ENCODE measurements at regions not wholly inside any gene's neighbourhood (a gene's known extent, or its start where the extent isn't known, plus 50 kb on each side); places are given as distances from the start of the nearest gene placed in this dataset.
"Not testable (repeated sequence)": the region's sequence is repeated elsewhere in the genome, so short reads cannot be mapped to it uniquely, and the experiment has no call there.

DNA sequence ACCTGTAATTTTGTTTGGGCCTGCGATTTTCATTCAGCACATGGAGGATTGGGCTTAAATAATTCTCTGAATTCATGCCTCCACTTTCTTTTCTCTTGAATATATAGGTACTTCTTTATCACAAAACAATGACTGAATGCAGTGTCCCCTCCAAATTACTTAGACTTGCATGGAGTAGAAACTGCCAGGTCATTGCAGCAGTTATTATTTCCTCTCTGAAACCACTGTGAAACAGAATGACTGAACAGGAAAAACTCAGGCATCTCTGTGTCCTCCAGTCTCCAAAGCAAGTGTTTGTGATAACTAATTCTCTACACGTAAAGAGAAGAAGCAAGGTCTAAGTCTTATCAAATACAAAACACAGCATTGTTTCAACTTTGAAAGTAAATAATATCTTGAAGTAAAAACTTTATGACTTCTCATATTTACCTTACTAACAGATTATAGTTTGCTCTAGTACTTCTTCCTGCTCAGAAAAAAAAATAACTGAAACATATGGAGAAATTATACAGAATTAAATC is 144.5 kb upstream of the DIAPH2 start:
- no peak for DNase-seq (ENCODE audit: low spot score in 2 of 2)
- H3K4me3 ChIP-seq = no peak overlapping the region
- H3K4me1 ChIP-seq = no peaks in the 10 kb centered on the region
- H3K9me3 ChIP-seq = no peaks in the 10 kb centered on the region
- intact Hi-C loops (cut with DNase I; ENCODE audit: low total_unique reads) = no loop called here
- H3K27me3 ChIP-seq = peaks cover 0 to 45% of the 10 kb centered on the region in 2 donors
- no peaks in the 10 kb centered on the region for H3K36me3 ChIP-seq
- no peak overlapping the region for H3K27ac ChIP-seq
- TF ChIP-seq POLR2A (IDR thresholded peaks at IDR 0.05) (no peak), POLR2AphosphoS5 (IDR thresholded peaks at IDR 0.05) (no peak)
- TF ChIP-seq, protein P1, sequence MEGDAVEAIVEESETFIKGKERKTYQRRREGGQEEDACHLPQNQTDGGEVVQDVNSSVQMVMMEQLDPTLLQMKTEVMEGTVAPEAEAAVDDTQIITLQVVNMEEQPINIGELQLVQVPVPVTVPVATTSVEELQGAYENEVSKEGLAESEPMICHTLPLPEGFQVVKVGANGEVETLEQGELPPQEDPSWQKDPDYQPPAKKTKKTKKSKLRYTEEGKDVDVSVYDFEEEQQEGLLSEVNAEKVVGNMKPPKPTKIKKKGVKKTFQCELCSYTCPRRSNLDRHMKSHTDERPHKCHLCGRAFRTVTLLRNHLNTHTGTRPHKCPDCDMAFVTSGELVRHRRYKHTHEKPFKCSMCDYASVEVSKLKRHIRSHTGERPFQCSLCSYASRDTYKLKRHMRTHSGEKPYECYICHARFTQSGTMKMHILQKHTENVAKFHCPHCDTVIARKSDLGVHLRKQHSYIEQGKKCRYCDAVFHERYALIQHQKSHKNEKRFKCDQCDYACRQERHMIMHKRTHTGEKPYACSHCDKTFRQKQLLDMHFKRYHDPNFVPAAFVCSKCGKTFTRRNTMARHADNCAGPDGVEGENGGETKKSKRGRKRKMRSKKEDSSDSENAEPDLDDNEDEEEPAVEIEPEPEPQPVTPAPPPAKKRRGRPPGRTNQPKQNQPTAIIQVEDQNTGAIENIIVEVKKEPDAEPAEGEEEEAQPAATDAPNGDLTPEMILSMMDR (IDR thresholded peaks at IDR 0.05) = no peak

DNA sequence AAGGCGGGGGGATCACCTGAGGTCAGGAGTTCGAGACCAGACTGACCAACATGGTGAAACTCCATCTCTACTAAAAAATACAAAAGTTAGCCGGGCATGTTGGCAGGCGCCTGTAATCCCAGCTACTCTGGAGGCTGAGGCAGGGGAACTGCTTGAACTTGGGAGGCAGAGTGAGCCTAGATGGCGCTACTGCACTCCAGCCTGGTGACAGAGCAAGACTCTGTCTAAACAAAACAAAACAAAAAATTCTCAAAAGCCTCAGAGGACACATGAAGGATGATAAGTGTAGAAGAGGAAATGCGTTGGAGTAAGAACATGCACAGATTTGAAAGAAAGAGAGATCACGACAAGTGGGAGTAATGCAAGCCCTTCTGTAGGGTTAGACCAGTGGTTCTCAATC is 138.4 kb upstream of the DIAPH2 start:
- H3K4me3 ChIP-seq; H3K36me3 ChIP-seq; H3K4me1 ChIP-seq; H3K9me3 ChIP-seq; H3K27ac ChIP-seq; DNase-seq (ENCODE audit: low spot score in 2 of 2); intact Hi-C loops (cut with DNase I; ENCODE audit: low total_unique reads): not testable (repeated sequence)
- peaks cover 0 to 31% of the 10 kb centered on the region in 2 donors for H3K27me3 ChIP-seq

DNA sequence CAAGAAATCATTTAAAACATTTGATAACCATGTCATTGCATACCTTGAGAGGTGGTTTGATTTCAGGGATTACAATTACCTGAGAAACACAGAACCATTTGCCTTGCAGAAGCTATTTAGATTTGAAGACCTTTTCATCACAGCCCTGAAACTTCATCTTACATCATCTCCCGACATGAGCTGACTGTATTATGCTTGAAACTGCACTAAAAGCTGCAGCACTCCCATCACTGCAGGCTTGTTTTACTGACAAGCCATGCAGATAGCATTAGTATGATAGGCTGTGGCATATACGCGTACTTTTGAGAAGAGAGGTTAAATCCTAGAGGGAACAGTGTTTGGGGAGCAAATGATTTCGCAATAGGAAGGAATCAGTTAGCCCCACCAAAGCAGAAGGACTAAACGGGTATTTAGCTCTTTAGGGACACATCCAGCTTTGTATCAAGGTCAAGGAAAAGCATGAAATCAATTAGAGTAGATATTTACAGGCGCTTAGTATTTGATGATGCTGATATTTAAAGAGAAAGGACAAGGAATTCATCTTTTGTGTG is 133.2 kb upstream of the DIAPH2 start:
- Histone ChIP-seq H3K4me3 (no peak overlapping the region), H3K27ac (no peak overlapping the region), H3K4me1 (no peaks in the 10 kb centered on the region), H3K9me3 (no peaks in the 10 kb centered on the region), H3K27me3 (peaks cover 0 to 11% of the 10 kb centered on the region in 2 donors), H3K36me3 (no peaks in the 10 kb centered on the region)
- TF ChIP-seq POLR2AphosphoS5 (IDR thresholded peaks at IDR 0.05) (no peak), POLR2A (IDR thresholded peaks at IDR 0.05) (no peak)
- TF ChIP-seq, protein P1 (IDR thresholded peaks at IDR 0.05) = no peak
- no peak for DNase-seq (ENCODE audit: low spot score in 2 of 2)
- intact Hi-C loops (cut with DNase I; ENCODE audit: low total_unique reads) = no loop called here

DNA sequence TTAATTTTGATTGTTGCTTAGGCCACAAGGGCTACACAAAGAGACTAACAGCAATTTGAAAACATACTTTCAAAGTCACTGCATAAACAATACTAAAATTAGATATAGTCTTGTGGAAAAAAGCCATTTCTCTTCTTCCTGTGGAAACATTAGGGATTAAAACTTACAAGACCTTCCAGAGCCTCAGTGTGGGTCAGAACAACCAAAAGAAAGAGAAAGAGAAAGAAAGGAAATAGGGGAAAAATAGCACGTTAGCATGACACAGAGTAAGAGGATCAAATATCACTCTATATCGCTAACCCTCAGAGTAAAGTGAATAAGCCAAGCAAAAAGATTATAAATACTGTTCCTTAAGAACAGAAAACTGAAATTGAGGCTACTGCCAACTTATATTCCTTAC is 127.8 kb upstream of the DIAPH2 start:
- intact Hi-C loops (cut with DNase I; ENCODE audit: low total_unique reads) = no loop called here
- Histone ChIP-seq H3K27me3 (peaks cover 0 to 7% of the 10 kb centered on the region in 2 donors), H3K4me3 (no peak overlapping the region), H3K4me1 (no peaks in the 10 kb centered on the region), H3K27ac (no peak overlapping the region), H3K36me3 (no peaks in the 10 kb centered on the region), H3K9me3 (no peaks in the 10 kb centered on the region)
- no peak for DNase-seq (ENCODE audit: low spot score in 2 of 2)
- TF ChIP-seq, protein P1 (IDR thresholded peaks at IDR 0.05) = no peak
- no peak for TF ChIP-seq POLR2A (IDR thresholded peaks at IDR 0.05)
- TF ChIP-seq POLR2AphosphoS5 (IDR thresholded peaks at IDR 0.05) = no peak

DNA sequence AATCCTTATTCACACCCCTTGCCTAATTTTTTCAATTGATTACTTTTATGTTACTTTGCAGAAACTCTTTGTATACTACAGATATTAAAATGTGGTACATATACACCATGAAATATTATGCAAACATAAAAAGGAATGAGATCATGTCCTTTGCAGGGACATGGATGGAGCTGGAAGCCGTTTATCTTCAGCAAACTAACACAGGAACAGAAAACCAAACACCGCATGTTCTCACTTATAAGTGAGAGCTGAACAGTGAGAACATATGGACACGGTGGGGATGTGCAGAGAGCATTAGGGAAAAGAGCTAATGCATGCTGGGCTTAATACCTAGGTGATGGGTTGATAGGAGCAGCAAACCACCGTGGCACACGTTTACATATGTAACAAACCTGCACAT is 123.5 kb upstream of the DIAPH2 start:
- not testable (repeated sequence) for H3K4me3 ChIP-seq

DNA sequence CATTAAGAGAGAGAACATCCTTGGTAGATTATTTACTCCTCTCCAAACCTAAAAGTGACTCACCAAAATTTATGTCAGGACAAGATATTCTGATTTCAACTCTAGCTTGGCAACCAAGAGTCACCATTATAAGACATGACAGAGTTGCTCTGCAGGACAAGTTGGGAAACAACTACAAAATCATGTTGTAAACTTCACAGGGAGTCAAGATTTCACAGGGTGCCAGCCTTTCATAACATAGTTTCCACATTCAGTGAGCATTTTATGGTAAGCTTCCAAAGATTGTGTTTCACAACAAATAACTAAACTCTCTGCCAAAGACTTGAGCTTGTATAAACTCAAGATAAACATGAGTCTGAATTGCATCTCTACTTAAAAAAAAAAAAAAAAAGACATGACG is 121.0 kb upstream of the DIAPH2 start:
- Histone ChIP-seq H3K4me1 (no peaks in the 10 kb centered on the region), H3K36me3 (no peaks in the 10 kb centered on the region), H3K9me3 (no peaks in the 10 kb centered on the region), H3K27ac (no peak overlapping the region), H3K27me3 (peaks cover 0 to 9% of the 10 kb centered on the region in 2 donors), H3K4me3 (no peak overlapping the region)
- TF ChIP-seq, protein P1 (IDR thresholded peaks at IDR 0.05) = no peak
- TF ChIP-seq POLR2AphosphoS5 (IDR thresholded peaks at IDR 0.05) (no peak), POLR2A (IDR thresholded peaks at IDR 0.05) (no peak)
- intact Hi-C loops (cut with DNase I; ENCODE audit: low total_unique reads) = no loop called here
- DNase-seq (ENCODE audit: low spot score in 2 of 2) = no peak

More for the DNA sequence above, 123.5 kb upstream of the DIAPH2 start:
- H3K9me3 ChIP-seq; H3K36me3 ChIP-seq; H3K4me1 ChIP-seq; intact Hi-C loops (cut with DNase I; ENCODE audit: low total_unique reads); H3K27ac ChIP-seq; H3K27me3 ChIP-seq; DNase-seq (ENCODE audit: low spot score in 2 of 2): not testable (repeated sequence)

All from breast epithelium (tissue), 4 donors.